ENCODE measurements at regions not wholly inside any gene's neighbourhood (a gene's known extent, or its start where the extent isn't known, plus 50 kb on each side); places are given as distances from the start of the nearest gene placed in this dataset.
A peak's percentile ranks its signal among the peaks of the same experiment; 100 is the strongest.

- Histone ChIP-seq H3K36me3 (peaks cover 9% of the 10 kb centered on the region), H3K27me3 (no peaks in the 10 kb centered on the region), H3K9me3 (peaks cover 3% of the 10 kb centered on the region; the same call in 1 of the 2 replicates), H3K4me3 (no peak overlapping the region)
- no peak for DNase-seq
Measured at GRCh38 chr12:46472144-46472705, 99.7 kb upstream of the SLC38A2 start.

GRCh38 chr12:46471404-46471803 is 98.8 kb upstream of the SLC38A2 start:
- H3K36me3 ChIP-seq, result peaks cover 9% of the 10 kb centered on the region
- no peaks in the 10 kb centered on the region for H3K27me3 ChIP-seq
- peak; percentile 89 for DNase-seq
- no peak overlapping the region for H3K4me3 ChIP-seq
- H3K9me3 ChIP-seq, result peaks cover 3% of the 10 kb centered on the region; the same call in 1 of the 2 replicates

GRCh38 chr12:46470975-46471374 is 98.4 kb upstream of the SLC38A2 start:
- Histone ChIP-seq H3K27me3 (no peaks in the 10 kb centered on the region), H3K9me3 (peaks cover 3% of the 10 kb centered on the region; the same call in 1 of the 2 replicates), H3K4me3 (no peak overlapping the region), H3K36me3 (peaks cover 9% of the 10 kb centered on the region)
- peak; percentile 75 for DNase-seq

- peaks cover 9% of the 10 kb centered on the region for H3K36me3 ChIP-seq
- H3K27me3 ChIP-seq, result no peaks in the 10 kb centered on the region
- H3K4me3 ChIP-seq, result no peak overlapping the region
- peaks cover 3% of the 10 kb centered on the region; the same call in 1 of the 2 replicates for H3K9me3 ChIP-seq
- DNase-seq, result no peak
Measured at GRCh38 chr12:46470036-46470627, 97.6 kb upstream of the SLC38A2 start.

- Histone ChIP-seq H3K4me3 (no peak overlapping the region), H3K27me3 (no peaks in the 10 kb centered on the region), H3K9me3 (peaks cover 5% of the 10 kb centered on the region; the same call in 1 of the 2 replicates), H3K36me3 (peaks cover 15% of the 10 kb centered on the region)
- DNase-seq, result no peak
Measured at GRCh38 chr12:46468813-46469212, 96.2 kb upstream of the SLC38A2 start.

- Histone ChIP-seq H3K4me3 (no peak overlapping the region), H3K36me3 (peaks cover 15% of the 10 kb centered on the region), H3K9me3 (peaks cover 5% of the 10 kb centered on the region; the same call in 1 of the 2 replicates), H3K27me3 (no peaks in the 10 kb centered on the region)
- DNase-seq, result no peak
Measured at GRCh38 chr12:46468160-46468559, 95.6 kb upstream of the SLC38A2 start.

GRCh38 chr12:46465307-46465706 is 92.7 kb upstream of the SLC38A2 start:
- peaks cover 5% of the 10 kb centered on the region; the same call in 1 of the 2 replicates for H3K9me3 ChIP-seq
- no peaks in the 10 kb centered on the region for H3K27me3 ChIP-seq
- DNase-seq, result no peak
- no peak overlapping the region for H3K4me3 ChIP-seq
- peaks cover 15% of the 10 kb centered on the region for H3K36me3 ChIP-seq

GRCh38 chr12:46464863-46465262 is 92.3 kb upstream of the SLC38A2 start:
- no peak overlapping the region for H3K4me3 ChIP-seq
- no peaks in the 10 kb centered on the region for H3K27me3 ChIP-seq
- no peak for DNase-seq
- peaks cover 5% of the 10 kb centered on the region; the same call in 1 of the 2 replicates for H3K9me3 ChIP-seq
- H3K36me3 ChIP-seq, result peaks cover 15% of the 10 kb centered on the region

GRCh38 chr12:46462641-46463355 is 90.2 kb upstream of the SLC38A2 start:
- peaks cover 5% of the 10 kb centered on the region; the same call in 1 of the 2 replicates for H3K9me3 ChIP-seq
- H3K27me3 ChIP-seq, result no peaks in the 10 kb centered on the region
- DNase-seq, result no peak
- peaks cover 6% of the 10 kb centered on the region for H3K36me3 ChIP-seq
- H3K4me3 ChIP-seq, result no peak overlapping the region

- peaks cover 2% of the 10 kb centered on the region; the same call in 1 of the 2 replicates for H3K9me3 ChIP-seq
- no peak for DNase-seq
- no peak overlapping the region for H3K4me3 ChIP-seq
- no peaks in the 10 kb centered on the region for H3K27me3 ChIP-seq
- H3K36me3 ChIP-seq, result peaks cover 6% of the 10 kb centered on the region
Measured at GRCh38 chr12:46461907-46462640, 89.5 kb upstream of the SLC38A2 start.

GRCh38 chr12:46461459-46461858 is 88.9 kb upstream of the SLC38A2 start:
- peaks cover 6% of the 10 kb centered on the region for H3K36me3 ChIP-seq
- no peak overlapping the region for H3K4me3 ChIP-seq
- DNase-seq, result no peak
- peaks cover 2% of the 10 kb centered on the region; the same call in 1 of the 2 replicates for H3K9me3 ChIP-seq
- no peaks in the 10 kb centered on the region for H3K27me3 ChIP-seq

GRCh38 chr12:46460682-46461210 is 88.2 kb upstream of the SLC38A2 start:
- no peak for DNase-seq
- Histone ChIP-seq H3K27me3 (no peaks in the 10 kb centered on the region), H3K4me3 (no peak overlapping the region), H3K36me3 (peaks cover 6% of the 10 kb centered on the region), H3K9me3 (peaks cover 2% of the 10 kb centered on the region; the same call in 1 of the 2 replicates)

- Histone ChIP-seq H3K9me3 (peaks cover 2% of the 10 kb centered on the region; the same call in 1 of the 2 replicates), H3K27me3 (no peaks in the 10 kb centered on the region), H3K36me3 (peaks cover 6% of the 10 kb centered on the region), H3K4me3 (no peak overlapping the region)
- no peak for DNase-seq
Measured at GRCh38 chr12:46459861-46460545, 87.4 kb upstream of the SLC38A2 start.

- Histone ChIP-seq H3K36me3 (peaks cover under 1% of the 10 kb centered on the region), H3K4me3 (no peak overlapping the region), H3K9me3 (no peaks in the 10 kb centered on the region), H3K27me3 (no peaks in the 10 kb centered on the region)
- DNase-seq, result peak; percentile 11
Measured at GRCh38 chr12:46459111-46459510, 86.5 kb upstream of the SLC38A2 start.

- Histone ChIP-seq H3K4me3 (no peak overlapping the region), H3K9me3 (no peaks in the 10 kb centered on the region), H3K27me3 (no peaks in the 10 kb centered on the region), H3K36me3 (no peaks in the 10 kb centered on the region; the same call in 1 of the 2 replicates)
- no peak for DNase-seq
Measured at GRCh38 chr12:46458500-46459102, 86.0 kb upstream of the SLC38A2 start.

- Histone ChIP-seq H3K4me3 (no peak overlapping the region), H3K9me3 (no peaks in the 10 kb centered on the region), H3K36me3 (no peaks in the 10 kb centered on the region; the same call in 1 of the 2 replicates), H3K27me3 (no peaks in the 10 kb centered on the region)
- no peak for DNase-seq
Measured at GRCh38 chr12:46457958-46458357, 85.4 kb upstream of the SLC38A2 start.

All from MG63 (cell line).